ENCODE measurements at regions not wholly inside any gene's neighbourhood (a gene's known extent, or its start where the extent isn't known, plus 50 kb on each side); places are given as distances from the start of the nearest gene placed in this dataset.

GRCh38 chr10:7507887-7508726, 97.3 kb upstream of the SFMBT2 start:
- no peak for DNase-seq

- DNase-seq, result no peak
Measured at GRCh38 chr10:7506571-7506970, 95.7 kb upstream of the SFMBT2 start.

- no peak for DNase-seq
Measured at GRCh38 chr10:7505196-7505595, 94.4 kb upstream of the SFMBT2 start.

- DNase-seq, result no peak
Measured at GRCh38 chr10:7503190-7503589, 92.4 kb upstream of the SFMBT2 start.

GRCh38 chr10:7501157-7501556, 90.3 kb upstream of the SFMBT2 start:
- DNase-seq, result no peak

GRCh38 chr10:7498111-7498510, 87.3 kb upstream of the SFMBT2 start:
- no peak for DNase-seq

GRCh38 chr10:7493996-7494395, 83.2 kb upstream of the SFMBT2 start:
- DNase-seq, result no peak

- no peak for DNase-seq
Measured at GRCh38 chr10:7492660-7493046, 81.8 kb upstream of the SFMBT2 start.

- DNase-seq, result no peak
Measured at GRCh38 chr10:7491949-7492659, 81.3 kb upstream of the SFMBT2 start.

GRCh38 chr10:7491230-7491629, 80.4 kb upstream of the SFMBT2 start:
- DNase-seq, result no peak

- DNase-seq, result no peak
Measured at GRCh38 chr10:7488418-7488829, 77.6 kb upstream of the SFMBT2 start.

GRCh38 chr10:7487528-7487927, 76.7 kb upstream of the SFMBT2 start:
- no peak for DNase-seq

- no peak for DNase-seq
Measured at GRCh38 chr10:7486528-7486927, 75.7 kb upstream of the SFMBT2 start.

GRCh38 chr10:7485799-7486198, 75.0 kb upstream of the SFMBT2 start:
- DNase-seq, result no peak

- no peak for DNase-seq
Measured at GRCh38 chr10:7485244-7485556, 74.4 kb upstream of the SFMBT2 start.

- DNase-seq, result peak; percentile 20
Measured at GRCh38 chr10:7484456-7485243, 73.8 kb upstream of the SFMBT2 start.

GRCh38 chr10:7483848-7484247, 73.0 kb upstream of the SFMBT2 start:
- no peak for DNase-seq

- DNase-seq, result no peak
Measured at GRCh38 chr10:7482992-7483391, 72.2 kb upstream of the SFMBT2 start.

- no peak for DNase-seq
Measured at GRCh38 chr10:7481368-7481765, 70.5 kb upstream of the SFMBT2 start.

GRCh38 chr10:7480742-7481367, 70.0 kb upstream of the SFMBT2 start:
- DNase-seq, result no peak

GRCh38 chr10:7479861-7480598, 69.2 kb upstream of the SFMBT2 start:
- DNase-seq, result no peak

GRCh38 chr10:7478727-7479457, 68.1 kb upstream of the SFMBT2 start:
- DNase-seq, result no peak

All from T-helper 9 cell (primary cell).